Bronchial epithelial cell (primary cell): ENCODE measurements at regions not wholly inside any gene's neighbourhood (a gene's known extent, or its start where the extent isn't known, plus 50 kb on each side); places are given as distances from the start of the nearest gene placed in this dataset.
A peak's percentile ranks its signal among the peaks of the same experiment; 100 is the strongest.

ENCODE experiments used
- DNase-seq: peaks from one replicate; pipeline ENCODE4 v3.0.0-alpha.2; 2010; ENCODE audit warnings: low read depth
- FAIRE-seq: peaks from 2 replicates; lab custom pipeline; 2011; peaks lifted over from hg19 to GRCh38; lab: Jason Lieb, UNC
- H3K27me3 ChIP-seq: 2 replicates; pipeline ENCODE4 v1.5.1; 2011; ENCODE audit warnings: low read length; ENCODE audit not compliant: control insufficient read depth, insufficient read depth
- H3K36me3 ChIP-seq: 2 replicates; pipeline ENCODE4 v1.5.1; 2011; ENCODE audit warnings: low read length; ENCODE audit not compliant: control insufficient read depth, insufficient read depth
- H3K4me3 ChIP-seq: 2 replicates; pipeline ENCODE4 v1.5.1; 2011; ENCODE audit warnings: mild to moderate bottlenecking, low read depth, low read length, control low read depth
- CTCF ChIP-seq: IDR thresholded peaks from 2 replicates; pipeline ENCODE4 v1.5.1; 2011; ENCODE audit warnings: mild to moderate bottlenecking, moderate library complexity, low read length, control low read depth, inconsistent platforms; ENCODE audit not compliant: insufficient read depth, severe bottlenecking

- DNase-seq (no peak), FAIRE-seq (no peak)
- no peak for TF ChIP-seq CTCF
- Histone ChIP-seq H3K4me3 (no peak overlapping the region), H3K36me3 (no peaks in the 10 kb centered on the region), H3K27me3 (no peaks in the 10 kb centered on the region)
These were observed 430.1 kb downstream of the GABRG1 start for GRCh38 chr4:45693746-45694145.

- FAIRE-seq (no peak), DNase-seq (no peak)
- no peak overlapping the region for H3K4me3 ChIP-seq
- no peaks in the 10 kb centered on the region for H3K27me3 ChIP-seq
- no peaks in the 10 kb centered on the region for H3K36me3 ChIP-seq
- no peak for TF ChIP-seq CTCF
These were observed 431.6 kb downstream of the GABRG1 start for GRCh38 chr4:45692131-45692735.

- FAIRE-seq (no peak), DNase-seq (no peak)
- no peaks in the 10 kb centered on the region for H3K36me3 ChIP-seq
These were observed 435.5 kb downstream of the GABRG1 start for GRCh38 chr4:45688341-45688740.

GRCh38 chr4:45679411-45679810 is 444.4 kb downstream of the GABRG1 start:
- Histone ChIP-seq H3K4me3 (no peak overlapping the region), H3K27me3 (no peaks in the 10 kb centered on the region), H3K36me3 (no peaks in the 10 kb centered on the region)
- TF ChIP-seq CTCF = no peak
- FAIRE-seq (peak; percentile 13), DNase-seq (no peak)

More at GRCh38 chr4:45688341-45688740, 435.5 kb downstream of the GABRG1 start:
- TF ChIP-seq CTCF = no peak
- Histone ChIP-seq H3K4me3 (no peak overlapping the region), H3K27me3 (no peaks in the 10 kb centered on the region)

DNA sequence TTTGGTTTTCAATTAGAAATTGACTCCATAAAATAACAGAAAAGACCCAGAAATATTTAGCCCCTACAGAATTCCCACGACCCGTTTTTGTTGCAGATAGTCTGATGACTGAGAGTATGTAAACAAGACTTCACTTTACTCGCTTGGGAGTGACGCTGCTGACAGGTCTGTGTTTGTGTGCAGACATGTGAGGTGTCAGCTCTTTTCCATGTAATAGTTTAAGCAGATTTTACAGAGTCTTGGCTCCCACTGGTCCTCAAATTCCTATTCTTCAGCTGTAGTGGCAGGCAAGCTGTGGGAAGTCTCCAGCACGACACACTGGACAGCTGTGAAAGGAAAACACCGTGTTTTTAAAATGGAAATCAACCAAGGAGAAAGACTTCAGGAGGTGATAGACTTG is 455.7 kb downstream of the GABRG1 start:
- Histone ChIP-seq H3K4me3 (no peak overlapping the region), H3K27me3 (no peaks in the 10 kb centered on the region), H3K36me3 (no peaks in the 10 kb centered on the region)
- FAIRE-seq = no peak
- TF ChIP-seq CTCF = no peak
- no peak for DNase-seq

- DNase-seq = no peak
- H3K36me3 ChIP-seq = no peaks in the 10 kb centered on the region
- no peaks in the 10 kb centered on the region for H3K27me3 ChIP-seq
- no peak overlapping the region for H3K4me3 ChIP-seq
- no peak for TF ChIP-seq CTCF
- FAIRE-seq = no peak
These were observed 460.2 kb downstream of the GABRG1 start for GRCh38 chr4:45663628-45664081.
